GM12878 (cell line): ENCODE measurements at regions not wholly inside any gene's neighbourhood (a gene's known extent, or its start where the extent isn't known, plus 50 kb on each side); places are given as distances from the start of the nearest gene placed in this dataset.

Experiments used
- ATAC-seq: fragments of 200-7000 bp; cut with Tn5 transposase; 3 replicates; pipeline ENCODE4 v1.9.1; 2020; ENCODE audit warnings: mild to moderate bottlenecking, moderate library complexity
- BruUV-seq: library from RNA; stranded (reverse); fragments of 400-500 nt; replicated peaks from 2 replicates; lab custom pipeline; 2021; lab: Mats Ljungman, UMichigan
- CTCF ChIA-PET: fragments of 300-600 bp; sonication (Branson Sonifier 250); formaldehyde crosslinking; extraction: SDS; loops from one replicate; lab custom pipeline; 2021; ENCODE audit warnings: inconsistent platforms; lab: Yijun Ruan, JAX
- POLR2A ChIA-PET: fragments of 350-600 bp; formaldehyde crosslinking; extraction: SDS; loops from one replicate; lab custom pipeline; 2021; ENCODE audit warnings: inconsistent platforms; lab: Charles Lee
- RAD21 ChIA-PET: fragments of 300-600 bp; sonication (Branson Sonifier 250); formaldehyde crosslinking; loops from one replicate; lab custom pipeline; 2023; ENCODE audit warnings: antibody characterized with exemption; ENCODE audit not compliant: unreplicated experiment; lab: Charles Lee
- SMC1A ChIA-PET: fragments of 300-600 bp; sonication (Branson Sonifier 250); formaldehyde crosslinking; loops from one replicate; lab custom pipeline; 2023; ENCODE audit not compliant: unreplicated experiment, uncharacterized antibody; lab: Charles Lee
- DNase-seq: peaks from one replicate; pipeline ENCODE4 v3.0.0-alpha.2; 2011; ENCODE audit warnings: low read depth, low spot score
- FAIRE-seq: peaks from 3 replicates; lab custom pipeline; 2011; peaks lifted over from hg19 to GRCh38; lab: Jason Lieb, UNC
- H2AFZ ChIP-seq: 2 replicates; pipeline ENCODE4 v1.6.0; 2011; ENCODE audit warnings: low read depth, low read length, control low read depth; ENCODE audit not compliant: control insufficient read depth
- H3K27ac ChIP-seq: 2 replicates; pipeline ENCODE4 v1.5.1; 2011; ENCODE audit warnings: control low read depth; ENCODE audit not compliant: control insufficient read depth, insufficient read depth
- H3K27me3 ChIP-seq, 2 experiments: replicated peaks in 1 of 2; 2 replicates each; pipeline versions ENCODE4 v1.6.0 to v1.6.1; 2011; ENCODE audit warnings: low read length in 1 of 2; ENCODE audit not compliant: control insufficient read depth in 2 of 2, insufficient read depth in 2 of 2
- H3K36me3 ChIP-seq, 2 experiments: 2 replicates each; pipeline ENCODE4 v1.5.1; 2011; ENCODE audit warnings: low read length in 1 of 2; ENCODE audit not compliant: control insufficient read depth in 2 of 2, insufficient read depth in 2 of 2
- H3K4me1 ChIP-seq: 2 replicates; pipeline ENCODE4 v1.6.1; 2011; ENCODE audit warnings: mild to moderate bottlenecking, low read length, moderate library complexity, mixed read lengths; ENCODE audit not compliant: control insufficient read depth, insufficient read depth
- H3K4me2 ChIP-seq: 2 replicates; pipeline ENCODE4 v1.6.0; 2011; ENCODE audit warnings: control low read depth; ENCODE audit not compliant: control insufficient read depth, insufficient read depth
- H3K4me3 ChIP-seq: fragments of 200-600 bp; sonication (generic); 2 replicates; pipeline ENCODE4 v1.5.1; 2016
- H3K79me2 ChIP-seq: 2 replicates; pipeline ENCODE4 v1.6.0; 2011; ENCODE audit warnings: low read length; ENCODE audit not compliant: control insufficient read depth, insufficient read depth
- H3K9ac ChIP-seq: 2 replicates; pipeline ENCODE4 v1.8.0; 2011; ENCODE audit warnings: low read length, control low read depth, mixed read lengths; ENCODE audit not compliant: control insufficient read depth, insufficient read depth
- H3K9me3 ChIP-seq: replicated peaks from 3 replicates; pipeline ENCODE4 v1.5.1; 2011; ENCODE audit warnings: mild to moderate bottlenecking, low read length; ENCODE audit not compliant: control insufficient read depth, insufficient read depth
- H4K20me1 ChIP-seq: 2 replicates; pipeline ENCODE4 v1.6.0; 2011; ENCODE audit not compliant: control insufficient read depth, insufficient read depth
- ATF7 ChIP-seq: fragments of 450-650 bp; IDR thresholded peaks from 2 replicates; pipeline ENCODE4 v1.6.1; 2016; ENCODE audit warnings: low read depth, mild to moderate bottlenecking
- BCL3 ChIP-seq: IDR thresholded peaks from 2 replicates; pipeline ENCODE4 v1.6.1; 2011; ENCODE audit warnings: borderline replicate concordance, low read depth, mild to moderate bottlenecking, moderate library complexity, low read length; ENCODE audit not compliant: insufficient read depth, poor library complexity, severe bottlenecking
- CBX5 ChIP-seq: sonication (generic); IDR thresholded peaks from 2 replicates; pipeline ENCODE4 v1.6.1; 2016; ENCODE audit warnings: low read depth, moderate library complexity, mild to moderate bottlenecking, inconsistent platforms
- EP300 ChIP-seq, 2 experiments: fragments of 150-350 bp in 1 of 2; IDR thresholded peaks; 2 replicates each; pipeline ENCODE4 v1.6.1; 2011 to 2012; ENCODE audit warnings: low read depth in 2 of 2, low read length in 2 of 2, borderline replicate concordance in 1 of 2, improper control_type of control experiment in 1 of 2, inconsistent platforms in 1 of 2; ENCODE audit not compliant: control insufficient read depth in 1 of 2
- EZH2 ChIP-seq: IDR thresholded peaks from 2 replicates; pipeline ENCODE4 v1.6.1; 2012; ENCODE audit warnings: low read depth, mild to moderate bottlenecking, control low read depth, inconsistent platforms, low read length, borderline replicate concordance; ENCODE audit not compliant: control insufficient read depth
- HCFC1 ChIP-seq: fragments of 150-350 bp; IDR thresholded peaks from 2 replicates; pipeline ENCODE4 v1.6.1; 2014; ENCODE audit warnings: low read length
- HDGF ChIP-seq: fragments of 450-650 bp; IDR thresholded peaks from 2 replicates; pipeline ENCODE4 v1.6.1; 2016; ENCODE audit warnings: antibody characterized with exemption
- JUND ChIP-seq: IDR thresholded peaks from 2 replicates; pipeline ENCODE4 v1.6.1; 2012; ENCODE audit warnings: low read depth, mild to moderate bottlenecking, low read length, improper control_type of control experiment, moderate library complexity
- MYC ChIP-seq: IDR thresholded peaks from 2 replicates; pipeline ENCODE4 v1.6.1; 2011; ENCODE audit warnings: mild to moderate bottlenecking, low read length, moderate library complexity, inconsistent platforms; ENCODE audit not compliant: insufficient read depth, insufficient replicate concordance, insufficient read length, severe bottlenecking
- NR2C1 ChIP-seq: fragments of 450-650 bp; IDR thresholded peaks from 2 replicates; pipeline ENCODE4 v1.6.1; 2017; ENCODE audit warnings: antibody characterized with exemption, mild to moderate bottlenecking, moderate library complexity
- PAX5 ChIP-seq: IDR thresholded peaks from 2 replicates; pipeline ENCODE4 v1.6.1; 2011; ENCODE audit warnings: low read depth, low read length, borderline replicate concordance
- RBBP5 ChIP-seq: fragments of 200-600 bp; sonication (generic); conservative IDR thresholded peaks from 2 replicates; pipeline ENCODE4 v1.6.1; 2016
- SREBF2 ChIP-seq: IDR thresholded peaks from 2 replicates; pipeline ENCODE4 v1.6.1; 2012; ENCODE audit warnings: mild to moderate bottlenecking, low read length
- TARDBP ChIP-seq: IDR thresholded peaks from 2 replicates; pipeline ENCODE4 v1.6.1; 2016; ENCODE audit warnings: borderline replicate concordance
- TBL1XR1 ChIP-seq: IDR thresholded peaks from 2 replicates; pipeline ENCODE4 v1.6.1; 2012; ENCODE audit warnings: low read depth, low read length, improper control_type of control experiment
- ZNF274 ChIP-seq: IDR thresholded peaks from one replicate; pipeline ENCODE4 v1.8.0; 2011; ENCODE audit not compliant: insufficient read length, insufficient read depth
- ZNF592 ChIP-seq: fragments of 450-650 bp; IDR thresholded peaks from 2 replicates; pipeline ENCODE4 v1.6.1; 2017; ENCODE audit warnings: mild to moderate bottlenecking, moderate library complexity
- WGBS: methylation state at CpG from one replicate; pipeline ENCODE4 v1.1.6; 2016; ENCODE audit warnings: low lambda C conversion rate; ENCODE audit not compliant: insufficient replicate concordance, insufficient coverage; ENCODE audit errors: missing lambda C conversion rate; 5-methylcytosine and 5-hydroxymethylcytosine counted together
- in situ Hi-C: fragments of 300-500 bp; cut with MboI; formaldehyde crosslinking; loops from 9 replicates; pipeline ENCODE4 v1.14.3; 2018; ENCODE audit warnings: mixed read lengths
- intact Hi-C: fragments of 100-400 bp; cut with micrococcal nuclease; formaldehyde crosslinking; loops from one replicate; pipeline ENCODE4 v1.14.2; 2022; ENCODE audit not compliant: unreplicated experiment

- SMC1A ChIA-PET, result no interaction called here
- POLR2A ChIA-PET, result no interaction called here
- Histone ChIP-seq H3K9me3 (no peaks in the 10 kb centered on the region), H3K4me1 (no peaks in the 10 kb centered on the region), H3K4me2 (no peak overlapping the region), H3K36me3 (no peaks in the 10 kb centered on the region), H3K27ac (no peak overlapping the region), H3K79me2 (no peaks in the 10 kb centered on the region)
- RAD21 ChIA-PET, result no interaction called here
- no peak for DNase-seq
- intact Hi-C loops, result no loop called here
- BruUV-seq, result no TSS peak
- FAIRE-seq, result no peak
- CTCF ChIA-PET, result no interaction called here
- TF ChIP-seq MYC, result no peak
- no peak for TF ChIP-seq ZNF274
- TF ChIP-seq CBX5, result no peak
- TF ChIP-seq TBL1XR1, result no peak
- TF ChIP-seq HCFC1, result no peak
- TF ChIP-seq ZNF592, result no peak
- no peak for TF ChIP-seq SREBF2
- no peak for TF ChIP-seq HDGF
- no peak for TF ChIP-seq PAX5
- no peak for TF ChIP-seq EP300 (IDR thresholded peaks at IDR 0.05; ENCODE audit: borderline replicate concordance in 1 of 2, control insufficient read depth in 1 of 2, low read depth in 2 of 2, low read length in 2 of 2)
- TF ChIP-seq TARDBP, result no peak
- TF ChIP-seq BCL3, result no peak
- no peak for TF ChIP-seq ATF7
- TF ChIP-seq RBBP5, result no peak
- no peak for TF ChIP-seq JUND
- TF ChIP-seq EZH2, result no peak
- no peak for TF ChIP-seq NR2C1
- TF ChIP-seq, all 136 proteins: peak for 0
- Histone ChIP-seq H2AFZ (no peak overlapping the region), H3K9ac (no peak overlapping the region), H3K27me3 (no peaks in the 10 kb centered on the region), H4K20me1 (no peaks in the 10 kb centered on the region), H3K4me3 (no peak overlapping the region)
- in situ Hi-C loops, result no loop called here
- 42% methylated on average over 4 of the region's 4 CpGs for WGBS
- no peak for ATAC-seq
Measured at GRCh38 chr3:177803500-177803899, 606.2 kb upstream of the TBL1XR1 start.
